ENCODE measurements at regions not wholly inside any gene's neighbourhood (a gene's known extent, or its start where the extent isn't known, plus 50 kb on each side); places are given as distances from the start of the nearest gene placed in this dataset.

GRCh38 chr2:195313962-195314361 lies 343.1 kb upstream of the SLC39A10 start:
- TF ChIP-seq POLR2AphosphoS5 (IDR thresholded peaks at IDR 0.05) (no peak), POLR2A (IDR thresholded peaks at IDR 0.05) (no peak), CTCF (IDR thresholded peaks at IDR 0.05 in 8 of 11, conservative IDR thresholded peaks at IDR 0.05 in 3 of 11) (no peak)

All from spleen (tissue), 7 donors.